ENCODE measurements at regions not wholly inside any gene's neighbourhood (a gene's known extent, or its start where the extent isn't known, plus 50 kb on each side); places are given as distances from the start of the nearest gene placed in this dataset.

DNA sequence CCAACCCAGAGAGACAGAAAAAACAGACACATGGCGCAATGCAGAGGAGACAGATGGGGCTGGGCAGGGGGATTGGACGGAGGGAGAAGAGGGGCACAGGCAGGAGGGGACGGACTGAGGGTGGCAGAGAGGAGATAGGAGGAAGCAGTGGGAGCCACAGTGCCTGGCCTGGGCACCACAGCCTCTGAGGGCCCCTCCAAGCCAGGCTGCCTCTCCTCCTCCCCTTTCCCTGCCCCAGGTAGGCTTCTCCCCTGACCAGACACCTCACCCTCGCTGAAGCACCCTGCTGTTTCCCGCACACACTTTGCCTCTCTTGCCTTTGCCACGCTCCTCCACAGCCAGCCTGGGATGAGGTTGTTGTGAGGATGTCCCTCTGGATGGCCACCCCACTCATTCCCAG lies 84.0 kb upstream of the PRR20G start:
- TF ChIP-seq, protein P1, sequence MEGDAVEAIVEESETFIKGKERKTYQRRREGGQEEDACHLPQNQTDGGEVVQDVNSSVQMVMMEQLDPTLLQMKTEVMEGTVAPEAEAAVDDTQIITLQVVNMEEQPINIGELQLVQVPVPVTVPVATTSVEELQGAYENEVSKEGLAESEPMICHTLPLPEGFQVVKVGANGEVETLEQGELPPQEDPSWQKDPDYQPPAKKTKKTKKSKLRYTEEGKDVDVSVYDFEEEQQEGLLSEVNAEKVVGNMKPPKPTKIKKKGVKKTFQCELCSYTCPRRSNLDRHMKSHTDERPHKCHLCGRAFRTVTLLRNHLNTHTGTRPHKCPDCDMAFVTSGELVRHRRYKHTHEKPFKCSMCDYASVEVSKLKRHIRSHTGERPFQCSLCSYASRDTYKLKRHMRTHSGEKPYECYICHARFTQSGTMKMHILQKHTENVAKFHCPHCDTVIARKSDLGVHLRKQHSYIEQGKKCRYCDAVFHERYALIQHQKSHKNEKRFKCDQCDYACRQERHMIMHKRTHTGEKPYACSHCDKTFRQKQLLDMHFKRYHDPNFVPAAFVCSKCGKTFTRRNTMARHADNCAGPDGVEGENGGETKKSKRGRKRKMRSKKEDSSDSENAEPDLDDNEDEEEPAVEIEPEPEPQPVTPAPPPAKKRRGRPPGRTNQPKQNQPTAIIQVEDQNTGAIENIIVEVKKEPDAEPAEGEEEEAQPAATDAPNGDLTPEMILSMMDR (conservative IDR thresholded peaks at IDR 0.05), result no peak

More for the DNA sequence above, 84.0 kb upstream of the PRR20G start:
- no CpG with 5 or more reads among the region's 6 CpGs for WGBS (ENCODE audit: extremely low coverage, insufficient read length, low lambda C conversion rate)
- no peaks in the 10 kb centered on the region for H3K79me1 ChIP-seq (ENCODE audit: insufficient read depth, low read depth, low read length, poor library complexity, severe bottlenecking)
- H2BK20ac ChIP-seq (ENCODE audit: low read depth, low read length, poor library complexity, severe bottlenecking), result no peak overlapping the region
- no peak overlapping the region for H3K18ac ChIP-seq (ENCODE audit: insufficient read length, low read depth, low read length)
- no peak overlapping the region for H2AK5ac ChIP-seq (ENCODE audit: insufficient read length, low read length)
- DNase-seq, result no peak
- H3K9me3 Mint-ChIP-seq, result no peaks in the 10 kb centered on the region
- no peaks in the 10 kb centered on the region for H4K20me1 ChIP-seq (ENCODE audit: control insufficient read depth, insufficient read depth, insufficient read length)
- H4K5ac ChIP-seq (ENCODE audit: insufficient read length, low read depth, low read length), result no peak overlapping the region
- no peak overlapping the region for H2BK12ac ChIP-seq (ENCODE audit: insufficient read length, low read depth, low read length)
- no peaks in the 10 kb centered on the region for H3K36me3 Mint-ChIP-seq (ENCODE audit: insufficient read depth in 1 of 3, low read depth in 3 of 3)
- H3K9me3 ChIP-seq (ENCODE audit: control insufficient read depth, low read depth, low read length), result no peaks in the 10 kb centered on the region
- no peak overlapping the region for H2BK5ac ChIP-seq (ENCODE audit: insufficient read length, low read length)
- no peak overlapping the region for H2BK15ac ChIP-seq (ENCODE audit: low read depth, low read length)
- no peaks in the 10 kb centered on the region for H3K27me3 ChIP-seq (ENCODE audit: insufficient read depth, low read length)
- H3T11ph ChIP-seq (ENCODE audit: low read length), result no peak overlapping the region
- no peak overlapping the region; the same call in 1 of the 2 replicates for H3K14ac ChIP-seq (ENCODE audit: insufficient read depth, low read length)
- H3K23me2 ChIP-seq (ENCODE audit: insufficient read length, low read depth, low read length, poor library complexity, severe bottlenecking), result no peaks in the 10 kb centered on the region
- H3K27ac Mint-ChIP-seq, result no peak overlapping the region
- no peaks in the 10 kb centered on the region for H3K79me2 ChIP-seq (ENCODE audit: insufficient read depth, low read length)
- H4K91ac ChIP-seq (ENCODE audit: insufficient read length, low read depth, low read length), result no peak overlapping the region
- H4K8ac ChIP-seq (replicated peaks; ENCODE audit: insufficient read length, low read depth, low read length), result no peak overlapping the region
- H2AFZ ChIP-seq (ENCODE audit: low read length), result no peak overlapping the region
- peaks cover 7% of the 10 kb centered on the region for H3K27me3 Mint-ChIP-seq (ENCODE audit: low read depth)
- H3K4ac ChIP-seq (ENCODE audit: low read depth, low read length), result no peak overlapping the region
- H3K4me1 ChIP-seq (ENCODE audit: insufficient read depth, low read length), result no peaks in the 10 kb centered on the region
- no peak overlapping the region for H3K4me2 ChIP-seq (ENCODE audit: insufficient read depth, insufficient read length, low read length)
- no peak overlapping the region for H3K23ac ChIP-seq (ENCODE audit: insufficient read length, low read depth, low read length)
- H3K9ac ChIP-seq (ENCODE audit: extremely low read depth, insufficient read length, low read length), result no peak overlapping the region
- no peak overlapping the region for H3K4me3 Mint-ChIP-seq
- peaks cover 13 to 25% of the 10 kb centered on the region in 2 experiments for H3K4me1 Mint-ChIP-seq
- H2BK120ac ChIP-seq (ENCODE audit: low read depth, low read length, poor library complexity, severe bottlenecking), result no peak overlapping the region
- no peak overlapping the region for H3K27ac ChIP-seq (ENCODE audit: insufficient read length, low read depth, low read length)
- no peak overlapping the region for H3K56ac ChIP-seq (ENCODE audit: insufficient read length, low read depth, low read length)
